Astrocyte (in vitro differentiated cells and primary cell): ENCODE measurements at regions not wholly inside any gene's neighbourhood (a gene's known extent, or its start where the extent isn't known, plus 50 kb on each side); places are given as distances from the start of the nearest gene placed in this dataset.

Source experiments
- DNase-seq: peaks from one replicate; pipeline ENCODE4 v3.0.0-alpha.2; 2010; ENCODE audit warnings: low read depth
- FAIRE-seq: peaks from 2 replicates; lab custom pipeline; 2011; peaks lifted over from hg19 to GRCh38; lab: Jason Lieb, UNC
- H2AFZ ChIP-seq: 2 replicates; pipeline ENCODE4 v1.6.0; 2012; ENCODE audit warnings: low read depth, low read length, inconsistent platforms
- H3K27ac ChIP-seq: 2 replicates; pipeline ENCODE4 v1.5.1; 2011; ENCODE audit warnings: low read depth, low read length, inconsistent platforms
- H3K27me3 ChIP-seq: 2 replicates; pipeline ENCODE4 v1.6.0; 2011; ENCODE audit warnings: low read length, inconsistent platforms; ENCODE audit not compliant: insufficient read depth
- H3K36me3 ChIP-seq: 2 replicates; pipeline ENCODE4 v1.5.1; 2011; ENCODE audit warnings: low read length, inconsistent platforms; ENCODE audit not compliant: insufficient read depth
- H3K4me1 ChIP-seq: 2 replicates; pipeline ENCODE4 v1.5.1; 2011; ENCODE audit warnings: low read length, inconsistent platforms; ENCODE audit not compliant: insufficient read depth
- H3K4me2 ChIP-seq: 2 replicates; pipeline ENCODE4 v1.6.0; 2012; ENCODE audit warnings: low read length, inconsistent platforms
- H3K4me3 ChIP-seq: 2 replicates; pipeline ENCODE4 v1.5.1; 2011; ENCODE audit warnings: low read depth, mild to moderate bottlenecking, low read length, inconsistent platforms; ENCODE audit not compliant: insufficient read depth
- H3K79me2 ChIP-seq: 2 replicates; pipeline ENCODE4 v1.6.0; 2012; ENCODE audit warnings: mild to moderate bottlenecking, low read length, inconsistent platforms; ENCODE audit not compliant: insufficient read depth
- H3K9ac ChIP-seq: 2 replicates; pipeline ENCODE4 v1.6.0; 2012; ENCODE audit warnings: mild to moderate bottlenecking, low read length, inconsistent platforms
- H3K9me3 ChIP-seq: 2 replicates; pipeline ENCODE4 v1.5.1; 2012; ENCODE audit warnings: low read depth, mild to moderate bottlenecking, low read length, inconsistent platforms; ENCODE audit not compliant: insufficient read depth
- H4K20me1 ChIP-seq: 2 replicates; pipeline ENCODE4 v1.6.0; 2012; ENCODE audit warnings: low read length, inconsistent platforms; ENCODE audit not compliant: insufficient read depth
- H3K27ac Mint-ChIP-seq: one replicate; pipeline ENCODE4 v1.8.0; 2021; ENCODE audit warnings: mild to moderate bottlenecking, mixed read lengths; ENCODE audit not compliant: unreplicated experiment
- H3K27me3 Mint-ChIP-seq: one replicate; pipeline ENCODE4 v1.8.0; 2021; ENCODE audit warnings: low read depth, mixed read lengths; ENCODE audit not compliant: unreplicated experiment
- H3K36me3 Mint-ChIP-seq: one replicate; pipeline ENCODE4 v1.8.0; 2021; ENCODE audit warnings: low read depth, mixed read lengths; ENCODE audit not compliant: unreplicated experiment
- H3K4me1 Mint-ChIP-seq: one replicate; pipeline ENCODE4 v1.8.0; 2021; ENCODE audit warnings: low read depth, mixed read lengths; ENCODE audit not compliant: unreplicated experiment
- H3K4me3 Mint-ChIP-seq: one replicate; pipeline ENCODE4 v1.8.0; 2021; ENCODE audit warnings: mild to moderate bottlenecking, moderate library complexity, mixed read lengths; ENCODE audit not compliant: unreplicated experiment
- H3K9me3 Mint-ChIP-seq: one replicate; pipeline ENCODE4 v1.8.0; 2021; ENCODE audit warnings: mild to moderate bottlenecking, mixed read lengths; ENCODE audit not compliant: unreplicated experiment
- CTCF ChIP-seq: IDR thresholded peaks from 2 replicates; pipeline ENCODE4 v1.5.1; 2011; ENCODE audit warnings: low read depth, mild to moderate bottlenecking, inconsistent platforms, low read length, moderate library complexity; ENCODE audit not compliant: insufficient read depth
- EZH2 ChIP-seq: IDR thresholded peaks from 2 replicates; pipeline ENCODE4 v1.6.1; 2012; ENCODE audit warnings: mild to moderate bottlenecking, low read length, inconsistent platforms; ENCODE audit not compliant: insufficient read depth

- no peak overlapping the region for H3K4me3 ChIP-seq
- Mint-ChIP-seq H3K4me1 (peaks cover 11% of the 10 kb centered on the region), H3K27ac (no peak overlapping the region), H3K9me3 (no peaks in the 10 kb centered on the region), H3K27me3 (no peaks in the 10 kb centered on the region), H3K36me3 (no peaks in the 10 kb centered on the region), H3K4me3 (no peak overlapping the region)
- no peaks in the 10 kb centered on the region for H3K4me1 ChIP-seq
- H3K4me2 ChIP-seq: no peak overlapping the region
- no peaks in the 10 kb centered on the region for H3K36me3 ChIP-seq
- H2AFZ ChIP-seq: no peak overlapping the region
- no peak overlapping the region for H3K9ac ChIP-seq
- H3K9me3 ChIP-seq: no peaks in the 10 kb centered on the region
- no peaks in the 10 kb centered on the region for H3K79me2 ChIP-seq
- no peaks in the 10 kb centered on the region for H3K27me3 ChIP-seq
- no peak for TF ChIP-seq CTCF
- no peak for TF ChIP-seq EZH2
- H4K20me1 ChIP-seq: no peaks in the 10 kb centered on the region
- no peak overlapping the region for H3K27ac ChIP-seq
- FAIRE-seq (no peak), DNase-seq (no peak)
These were observed 1080.3 kb downstream of the NR2F1-AS1 start for GRCh38 chr5:92500752-92501151.

GRCh38 chr5:92496545-92496944 lies 1084.5 kb downstream of the NR2F1-AS1 start:
- DNase-seq (no peak), FAIRE-seq (no peak)
- Mint-ChIP-seq H3K4me3 (no peak overlapping the region), H3K4me1 (no peaks in the 10 kb centered on the region), H3K36me3 (no peaks in the 10 kb centered on the region), H3K9me3 (no peaks in the 10 kb centered on the region), H3K27me3 (no peaks in the 10 kb centered on the region), H3K27ac (no peak overlapping the region)
- no peak for TF ChIP-seq EZH2
- no peak for TF ChIP-seq CTCF
- no peak overlapping the region for H3K4me2 ChIP-seq
- no peaks in the 10 kb centered on the region for H3K79me2 ChIP-seq
- H3K4me3 ChIP-seq: no peak overlapping the region
- no peak overlapping the region for H3K27ac ChIP-seq
- H3K36me3 ChIP-seq: no peaks in the 10 kb centered on the region
- no peaks in the 10 kb centered on the region for H3K4me1 ChIP-seq
- H3K27me3 ChIP-seq: no peaks in the 10 kb centered on the region
- H3K9ac ChIP-seq: no peak overlapping the region
- H3K9me3 ChIP-seq: no peaks in the 10 kb centered on the region
- H2AFZ ChIP-seq: no peak overlapping the region
- no peaks in the 10 kb centered on the region for H4K20me1 ChIP-seq

- Histone ChIP-seq H3K4me1 (no peaks in the 10 kb centered on the region), H3K27ac (no peak overlapping the region), H3K9ac (no peak overlapping the region), H4K20me1 (no peaks in the 10 kb centered on the region), H3K9me3 (no peaks in the 10 kb centered on the region), H3K36me3 (no peaks in the 10 kb centered on the region), H2AFZ (no peak overlapping the region), H3K27me3 (no peaks in the 10 kb centered on the region), H3K4me2 (no peak overlapping the region), H3K4me3 (no peak overlapping the region), H3K79me2 (no peaks in the 10 kb centered on the region)
- no peaks in the 10 kb centered on the region for H3K4me1 Mint-ChIP-seq
- H3K27ac Mint-ChIP-seq: no peak overlapping the region
- H3K27me3 Mint-ChIP-seq: no peaks in the 10 kb centered on the region
- H3K4me3 Mint-ChIP-seq: no peak overlapping the region
- H3K9me3 Mint-ChIP-seq: no peaks in the 10 kb centered on the region
- no peak for TF ChIP-seq EZH2
- TF ChIP-seq CTCF: no peak
- no peak for FAIRE-seq
- no peak for DNase-seq
- no peaks in the 10 kb centered on the region for H3K36me3 Mint-ChIP-seq
These were observed 1086.5 kb downstream of the NR2F1-AS1 start for GRCh38 chr5:92494508-92494907.
